Caco-2 (cell line): ENCODE measurements at regions not wholly inside any gene's neighbourhood (a gene's known extent, or its start where the extent isn't known, plus 50 kb on each side); places are given as distances from the start of the nearest gene placed in this dataset.

Experiments
- BruUV-seq: library from RNA; stranded (reverse); fragments of 400-500 nt; replicated peaks from 2 replicates; lab custom pipeline; 2021; lab: Mats Ljungman, UMichigan
- CTCF ChIA-PET: fragments of 300-600 bp; sonication (Branson Sonifier 250); formaldehyde crosslinking; loops from one replicate; lab custom pipeline; 2022; ENCODE audit warnings: antibody characterized with exemption; lab: Charles Lee
- POLR2A ChIA-PET: fragments of 300-600 bp; sonication (Branson Sonifier 250); formaldehyde crosslinking; loops from one replicate; lab custom pipeline; 2022; ENCODE audit warnings: antibody characterized with exemption; lab: Charles Lee
- DNase-seq, 2 experiments: peaks; one replicate each; pipeline versions ENCODE4 v3.0.0 to v3.0.0-alpha.2; 2020 to 2022
- H3K27me3 ChIP-seq: replicated peaks from 2 replicates; pipeline ENCODE4 v1.6.0; 2011; ENCODE audit warnings: low read length; ENCODE audit not compliant: control insufficient read depth, insufficient read depth
- H3K36me3 ChIP-seq: 2 replicates; pipeline ENCODE4 v1.5.1; 2011; ENCODE audit warnings: low read length; ENCODE audit not compliant: control insufficient read depth, insufficient read depth
- H3K4me1 ChIP-seq: fragments of 250-450 bp; sonication (Bioruptor Pico); 2 replicates; pipeline ENCODE4 v1.5.1; 2020; ENCODE audit warnings: mild to moderate bottlenecking
- H3K4me3 ChIP-seq: 2 replicates; pipeline ENCODE4 v1.5.1; 2011; ENCODE audit warnings: low read depth, mild to moderate bottlenecking, control low read depth, low read length
- H3K9me3 ChIP-seq: fragments of 250-450 bp; sonication (Bioruptor Pico); 2 replicates; pipeline ENCODE4 v1.5.1; 2020; ENCODE audit warnings: mild to moderate bottlenecking, moderate library complexity
- H3K27ac Mint-ChIP-seq: one replicate; pipeline ENCODE4 v1.8.0; 2022; ENCODE audit warnings: mixed read lengths; ENCODE audit not compliant: unreplicated experiment
- H3K27me3 Mint-ChIP-seq: one replicate; pipeline ENCODE4 v1.8.0; 2022; ENCODE audit warnings: mixed read lengths; ENCODE audit not compliant: insufficient read depth, unreplicated experiment
- H3K36me3 Mint-ChIP-seq: one replicate; pipeline ENCODE4 v1.8.0; 2022; ENCODE audit warnings: mild to moderate bottlenecking, mixed read lengths; ENCODE audit not compliant: insufficient read depth, unreplicated experiment
- H3K4me1 Mint-ChIP-seq: one replicate; pipeline ENCODE4 v1.8.0; 2022; ENCODE audit warnings: low read depth, mixed read lengths; ENCODE audit not compliant: unreplicated experiment
- H3K4me3 Mint-ChIP-seq: one replicate; pipeline ENCODE4 v1.8.0; 2022; ENCODE audit warnings: mild to moderate bottlenecking, moderate library complexity, mixed read lengths; ENCODE audit not compliant: unreplicated experiment
- H3K9me3 Mint-ChIP-seq: one replicate; pipeline ENCODE4 v1.8.0; 2022; ENCODE audit warnings: mixed read lengths; ENCODE audit not compliant: unreplicated experiment
- CTCF ChIP-seq, 2 experiments: fragments of 200-600 bp in 1 of 2; IDR thresholded peaks; 1 replicate in 1 of 2; 2 replicates in 1 of 2; pipeline versions ENCODE4 v1.5.1 to v1.8.0; 2011 to 2022; ENCODE audit warnings: antibody characterized with exemption in 1 of 2, control low read depth in 1 of 2, inconsistent platforms in 1 of 2, low read depth in 1 of 2, low read length in 1 of 2, mild to moderate bottlenecking in 1 of 2, moderate library complexity in 1 of 2; ENCODE audit not compliant: insufficient read depth in 1 of 2, severe bottlenecking in 1 of 2, unreplicated experiment in 1 of 2
- intact Hi-C: fragments of 100-400 bp; cut with micrococcal nuclease; formaldehyde crosslinking; loops from one replicate; pipeline ENCODE4 v1.10.0; 2022; ENCODE audit not compliant: unreplicated experiment

- Mint-ChIP-seq H3K4me3 (no peak overlapping the region), H3K27ac (no peak overlapping the region), H3K36me3 (no peaks in the 10 kb centered on the region), H3K4me1 (no peaks in the 10 kb centered on the region), H3K9me3 (no peaks in the 10 kb centered on the region), H3K27me3 (no peaks in the 10 kb centered on the region)
- no peaks in the 10 kb centered on the region for H3K4me1 ChIP-seq
- ChIA-PET CTCF (no interaction called here), POLR2A (no interaction called here)
- H3K27me3 ChIP-seq: no peaks in the 10 kb centered on the region
- no peak for DNase-seq
- no peaks in the 10 kb centered on the region for H3K9me3 ChIP-seq
- intact Hi-C loops: no loop called here
- no peaks in the 10 kb centered on the region for H3K36me3 ChIP-seq
- no peak for TF ChIP-seq CTCF (IDR thresholded peaks at IDR 0.05; ENCODE audit: insufficient read depth in 1 of 2, low read depth in 1 of 2, low read length in 1 of 2, severe bottlenecking in 1 of 2, unreplicated experiment in 1 of 2)
- no peak overlapping the region for H3K4me3 ChIP-seq
- BruUV-seq: no TSS peak
Measured at GRCh38 chr1:98129491-98129890, 208.7 kb upstream of the DPYD start.

GRCh38 chr1:98126740-98127139 lies 205.9 kb upstream of the DPYD start:
- BruUV-seq: no TSS peak
- no peaks in the 10 kb centered on the region for H3K36me3 Mint-ChIP-seq

GRCh38 chr1:98121646-98122045 lies 200.8 kb upstream of the DPYD start:
- Histone ChIP-seq H3K9me3 (no peaks in the 10 kb centered on the region), H3K4me3 (no peak overlapping the region), H3K4me1 (no peaks in the 10 kb centered on the region), H3K27me3 (no peaks in the 10 kb centered on the region), H3K36me3 (no peaks in the 10 kb centered on the region)
- no peaks in the 10 kb centered on the region for H3K9me3 Mint-ChIP-seq
- ChIA-PET POLR2A (no interaction called here), CTCF (no interaction called here)
- intact Hi-C loops: no loop called here
- H3K27ac Mint-ChIP-seq: no peak overlapping the region
- BruUV-seq: no TSS peak
- no peaks in the 10 kb centered on the region for H3K4me1 Mint-ChIP-seq
- H3K4me3 Mint-ChIP-seq: no peak overlapping the region
- no peak for DNase-seq
- no peaks in the 10 kb centered on the region for H3K36me3 Mint-ChIP-seq
- no peak for TF ChIP-seq CTCF (IDR thresholded peaks at IDR 0.05; ENCODE audit: insufficient read depth in 1 of 2, low read depth in 1 of 2, low read length in 1 of 2, severe bottlenecking in 1 of 2, unreplicated experiment in 1 of 2)
- no peaks in the 10 kb centered on the region for H3K27me3 Mint-ChIP-seq

More at GRCh38 chr1:98126740-98127139, 205.9 kb upstream of the DPYD start:
- no peaks in the 10 kb centered on the region for H3K36me3 ChIP-seq
- H3K4me1 ChIP-seq: no peaks in the 10 kb centered on the region
- no peak overlapping the region for H3K4me3 ChIP-seq
- intact Hi-C loops: no loop called here
- no peak for TF ChIP-seq CTCF (IDR thresholded peaks at IDR 0.05; ENCODE audit: insufficient read depth in 1 of 2, low read depth in 1 of 2, low read length in 1 of 2, severe bottlenecking in 1 of 2, unreplicated experiment in 1 of 2)
- Mint-ChIP-seq H3K4me3 (no peak overlapping the region), H3K9me3 (no peaks in the 10 kb centered on the region), H3K27ac (no peak overlapping the region), H3K4me1 (no peaks in the 10 kb centered on the region), H3K27me3 (no peaks in the 10 kb centered on the region)
- DNase-seq: no peak
- ChIA-PET CTCF (no interaction called here), POLR2A (no interaction called here)
- no peaks in the 10 kb centered on the region for H3K27me3 ChIP-seq
- H3K9me3 ChIP-seq: no peaks in the 10 kb centered on the region
